ENCODE measurements at regions not wholly inside any gene's neighbourhood (a gene's known extent, or its start where the extent isn't known, plus 50 kb on each side); places are given as distances from the start of the nearest gene placed in this dataset.

DNA sequence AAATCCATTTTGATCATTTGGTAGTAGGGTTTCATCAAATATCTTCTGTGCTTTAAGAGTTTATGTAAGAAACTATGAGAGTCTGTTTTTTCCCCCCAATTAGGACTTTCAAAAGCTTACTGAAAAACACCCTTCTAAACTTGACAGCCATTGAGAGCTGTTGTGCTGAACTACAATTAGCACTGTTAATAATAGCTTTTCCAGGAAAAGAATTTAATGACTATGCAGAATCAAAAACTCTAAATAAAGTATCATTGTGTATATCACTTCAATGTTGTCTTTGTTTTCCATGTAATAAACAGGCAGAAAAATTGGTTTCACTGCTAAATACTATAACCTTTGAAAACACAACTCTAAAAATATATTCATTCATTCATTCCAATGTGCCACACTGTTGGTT lies 121.4 kb upstream of the PDE5A start:
- TF ChIP-seq, protein P1, sequence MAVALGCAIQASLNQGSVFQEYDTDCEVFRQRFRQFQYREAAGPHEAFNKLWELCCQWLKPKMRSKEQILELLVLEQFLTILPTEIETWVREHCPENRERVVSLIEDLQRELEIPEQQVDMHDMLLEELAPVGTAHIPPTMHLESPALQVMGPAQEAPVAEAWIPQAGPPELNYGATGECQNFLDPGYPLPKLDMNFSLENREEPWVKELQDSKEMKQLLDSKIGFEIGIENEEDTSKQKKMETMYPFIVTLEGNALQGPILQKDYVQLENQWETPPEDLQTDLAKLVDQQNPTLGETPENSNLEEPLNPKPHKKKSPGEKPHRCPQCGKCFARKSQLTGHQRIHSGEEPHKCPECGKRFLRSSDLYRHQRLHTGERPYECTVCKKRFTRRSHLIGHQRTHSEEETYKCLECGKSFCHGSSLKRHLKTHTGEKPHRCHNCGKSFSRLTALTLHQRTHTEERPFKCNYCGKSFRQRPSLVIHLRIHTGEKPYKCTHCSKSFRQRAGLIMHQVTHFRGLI (tag by site-specific recombination; IDR thresholded peaks at IDR 0.05), result no peak
- TF ChIP-seq, protein P2, sequence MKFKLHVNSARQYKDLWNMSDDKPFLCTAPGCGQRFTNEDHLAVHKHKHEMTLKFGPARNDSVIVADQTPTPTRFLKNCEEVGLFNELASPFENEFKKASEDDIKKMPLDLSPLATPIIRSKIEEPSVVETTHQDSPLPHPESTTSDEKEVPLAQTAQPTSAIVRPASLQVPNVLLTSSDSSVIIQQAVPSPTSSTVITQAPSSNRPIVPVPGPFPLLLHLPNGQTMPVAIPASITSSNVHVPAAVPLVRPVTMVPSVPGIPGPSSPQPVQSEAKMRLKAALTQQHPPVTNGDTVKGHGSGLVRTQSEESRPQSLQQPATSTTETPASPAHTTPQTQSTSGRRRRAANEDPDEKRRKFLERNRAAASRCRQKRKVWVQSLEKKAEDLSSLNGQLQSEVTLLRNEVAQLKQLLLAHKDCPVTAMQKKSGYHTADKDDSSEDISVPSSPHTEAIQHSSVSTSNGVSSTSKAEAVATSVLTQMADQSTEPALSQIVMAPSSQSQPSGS (tag by site-specific recombination; IDR thresholded peaks at IDR 0.05; ENCODE audit: low read depth), result no peak
- no peak for TF ChIP-seq ZNF433 (tag by site-specific recombination; IDR thresholded peaks at IDR 0.05; ENCODE audit: low read depth)
- TF ChIP-seq ZNF621 (tag by site-specific recombination; IDR thresholded peaks at IDR 0.05), result no peak
- TF ChIP-seq, protein P3, sequence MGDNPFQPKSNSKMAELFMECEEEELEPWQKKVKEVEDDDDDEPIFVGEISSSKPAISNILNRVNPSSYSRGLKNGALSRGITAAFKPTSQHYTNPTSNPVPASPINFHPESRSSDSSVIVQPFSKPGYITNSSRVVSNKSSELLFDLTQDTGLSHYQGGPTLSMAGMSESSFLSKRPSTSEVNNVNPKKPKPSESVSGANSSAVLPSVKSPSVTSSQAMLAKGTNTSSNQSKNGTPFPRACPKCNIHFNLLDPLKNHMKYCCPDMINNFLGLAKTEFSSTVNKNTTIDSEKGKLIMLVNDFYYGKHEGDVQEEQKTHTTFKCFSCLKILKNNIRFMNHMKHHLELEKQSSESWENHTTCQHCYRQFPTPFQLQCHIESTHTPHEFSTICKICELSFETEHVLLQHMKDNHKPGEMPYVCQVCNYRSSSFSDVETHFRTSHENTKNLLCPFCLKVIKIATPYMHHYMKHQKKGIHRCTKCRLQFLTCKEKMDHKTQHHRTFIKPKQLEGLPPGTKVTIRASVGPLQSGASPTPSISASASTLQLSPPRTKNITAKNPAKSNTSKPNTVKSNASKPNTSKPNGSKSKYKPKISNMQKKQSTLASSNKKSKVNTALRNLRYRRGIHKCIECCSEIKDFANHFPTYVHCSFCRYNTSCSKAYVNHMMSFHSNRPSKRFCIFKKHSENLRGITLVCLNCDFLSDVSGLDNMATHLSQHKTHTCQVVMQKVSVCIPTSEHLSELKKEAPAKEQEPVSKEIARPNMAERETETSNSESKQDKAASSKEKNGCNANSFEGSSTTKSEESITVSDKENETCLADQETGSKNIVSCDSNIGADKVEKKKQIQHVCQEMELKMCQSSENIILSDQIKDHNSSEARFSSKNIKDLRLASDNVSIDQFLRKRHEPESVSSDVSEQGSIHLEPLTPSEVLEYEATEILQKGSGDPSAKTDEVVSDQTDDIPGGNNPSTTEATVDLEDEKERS (tag by site-specific recombination; IDR thresholded peaks at IDR 0.05), result no peak

Data from HEK293 (cell line).